GM19324 (cell line): ENCODE measurements at regions not wholly inside any gene's neighbourhood (a gene's known extent, or its start where the extent isn't known, plus 50 kb on each side); places are given as distances from the start of the nearest gene placed in this dataset.
"Not testable (repeated sequence)": the region's sequence is repeated elsewhere in the genome, so short reads cannot be mapped to it uniquely, and the experiment has no call there.

ENCODE experiments used
- ATAC-seq: cut with Tn5 transposase; IDR thresholded peaks from one replicate; pipeline ENCODE4 v1.9.1; 2021; ENCODE audit warnings: mild to moderate bottlenecking, moderate library complexity; ENCODE audit not compliant: unreplicated experiment, low FRiP score

- ATAC-seq, result no peak
Observed at GRCh38 chr5:62190931-62191330, 115.1 kb upstream of the KIF2A start.

- no peak for ATAC-seq
Observed at GRCh38 chr5:62192958-62193357, 113.0 kb upstream of the KIF2A start.

GRCh38 chr5:62196532-62196931, 109.5 kb upstream of the KIF2A start:
- ATAC-seq, result not testable (repeated sequence)

GRCh38 chr5:62197697-62198096, 108.3 kb upstream of the KIF2A start:
- ATAC-seq, result no peak

GRCh38 chr5:62198421-62198820, 107.6 kb upstream of the KIF2A start:
- no peak for ATAC-seq

GRCh38 chr5:62199792-62200716, 106.0 kb upstream of the KIF2A start:
- no peak for ATAC-seq

- ATAC-seq, result no peak
Observed at GRCh38 chr5:62206150-62206829, 99.7 kb upstream of the KIF2A start.

GRCh38 chr5:62208218-62208852, 97.7 kb upstream of the KIF2A start:
- ATAC-seq, result no peak

GRCh38 chr5:62211405-62211804, 94.6 kb upstream of the KIF2A start:
- no peak for ATAC-seq

- no peak for ATAC-seq
Observed at GRCh38 chr5:62212648-62213047, 93.4 kb upstream of the KIF2A start.

GRCh38 chr5:62214701-62215100, 91.3 kb upstream of the KIF2A start:
- ATAC-seq, result no peak

- not testable (repeated sequence) for ATAC-seq
Observed at GRCh38 chr5:62216603-62217002, 89.4 kb upstream of the KIF2A start.

- not testable (repeated sequence) for ATAC-seq
Observed at GRCh38 chr5:62217095-62217494, 88.9 kb upstream of the KIF2A start.

- not testable (repeated sequence) for ATAC-seq
Observed at GRCh38 chr5:62218860-62219259, 87.1 kb upstream of the KIF2A start.

GRCh38 chr5:62221881-62222280, 84.1 kb upstream of the KIF2A start:
- not testable (repeated sequence) for ATAC-seq

GRCh38 chr5:62222305-62222704, 83.7 kb upstream of the KIF2A start:
- ATAC-seq, result not testable (repeated sequence)

- ATAC-seq, result peak; percentile 92
Observed at GRCh38 chr5:62223312-62223670, 82.7 kb upstream of the KIF2A start.

GRCh38 chr5:62224987-62225601, 80.9 kb upstream of the KIF2A start:
- not testable (repeated sequence) for ATAC-seq

- ATAC-seq, result not testable (repeated sequence)
Observed at GRCh38 chr5:62230876-62231388, 75.1 kb upstream of the KIF2A start.

GRCh38 chr5:62231576-62231975, 74.4 kb upstream of the KIF2A start:
- ATAC-seq, result no peak

- not testable (repeated sequence) for ATAC-seq
Observed at GRCh38 chr5:62232218-62232617, 73.8 kb upstream of the KIF2A start.
